ENCODE measurements at regions not wholly inside any gene's neighbourhood (a gene's known extent, or its start where the extent isn't known, plus 50 kb on each side); places are given as distances from the start of the nearest gene placed in this dataset.

DNA sequence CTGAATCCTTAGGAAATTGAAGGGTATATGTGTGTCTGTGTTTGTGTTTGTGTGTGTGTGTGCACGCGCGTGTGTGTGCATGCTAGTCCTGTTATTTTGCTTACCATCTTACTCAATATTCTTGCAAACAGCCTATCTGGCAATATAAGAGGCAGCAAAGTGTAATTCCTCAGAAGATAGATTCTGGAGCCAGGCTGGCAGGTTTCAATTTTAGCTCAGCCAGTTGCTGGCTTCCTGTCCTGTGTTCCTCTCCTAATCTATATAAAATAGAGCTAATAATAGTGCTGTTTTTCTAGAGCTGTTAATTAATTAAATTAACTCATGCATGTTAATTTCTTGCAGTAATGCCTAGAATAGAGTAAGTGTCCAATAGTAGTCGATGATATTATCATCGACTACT lies 256.2 kb downstream of the PIK3C3 start:
- ChIA-PET CTCF (no interaction called here), POLR2A (no interaction called here)
- intact Hi-C loops (cut with micrococcal nuclease) (no loop called here), dilution Hi-C loops (cut with MboI; ENCODE audit: extremely low pct_ligation_motif_present, low sequenced_read_pairs) (no loop called here)
- Histone ChIP-seq H3K36me3 (ENCODE audit: control insufficient read depth in 2 of 2, extremely low read depth in 1 of 2, insufficient read depth in 2 of 2, low read length in 2 of 2) (no peaks in the 10 kb centered on the region), H3K4me2 (ENCODE audit: insufficient read depth, low read length) (no peak overlapping the region), H3K4me1 (ENCODE audit: control insufficient read depth, extremely low read depth, insufficient read depth, low read length) (no peaks in the 10 kb centered on the region), H3K9ac (replicated peaks; ENCODE audit: extremely low read depth, insufficient read depth, low read length) (no peak overlapping the region), H3K27ac (ENCODE audit: insufficient read depth, low read depth, low read length) (no peak overlapping the region), H3K4me3 (replicated peaks in 1 of 3; ENCODE audit: insufficient read depth in 1 of 3, low read depth in 1 of 3, low read length in 3 of 3) (no peak overlapping the region), H4K20me1 (replicated peaks; ENCODE audit: control insufficient read depth, extremely low read depth, insufficient read depth, low read length) (no peaks in the 10 kb centered on the region), H3K9me3 (replicated peaks; ENCODE audit: control insufficient read depth, insufficient read depth, low read length) (no peaks in the 10 kb centered on the region), H3K27me3 (ENCODE audit: control insufficient read depth in 2 of 2, insufficient read depth in 2 of 2, low read length in 2 of 2) (no peaks in the 10 kb centered on the region), H3K79me2 (ENCODE audit: control insufficient read depth, insufficient read depth, low read length) (no peaks in the 10 kb centered on the region), H3K9me1 (replicated peaks; ENCODE audit: control insufficient read depth, extremely low read depth, insufficient read depth, low read length) (no peaks in the 10 kb centered on the region), H2AFZ (ENCODE audit: low read depth, low read length) (no peak overlapping the region)
- DNase-seq (ENCODE audit: low read depth, low spot score) (no peak), FAIRE-seq (no peak)
- TF ChIP-seq, protein P1, sequence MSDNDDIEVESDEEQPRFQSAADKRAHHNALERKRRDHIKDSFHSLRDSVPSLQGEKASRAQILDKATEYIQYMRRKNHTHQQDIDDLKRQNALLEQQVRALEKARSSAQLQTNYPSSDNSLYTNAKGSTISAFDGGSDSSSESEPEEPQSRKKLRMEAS (IDR thresholded peaks at IDR 0.05; ENCODE audit: insufficient read depth, insufficient read length) = no peak
- no peak for TF ChIP-seq POLR2AphosphoS5 (IDR thresholded peaks at IDR 0.05; ENCODE audit: insufficient read depth, low read depth, low read length)
- no peak for TF ChIP-seq MYC (IDR thresholded peaks at IDR 0.05; ENCODE audit: low read depth, low read length)
- TF ChIP-seq FOS (IDR thresholded peaks at IDR 0.05; ENCODE audit: borderline replicate concordance, insufficient read depth, low read length) = no peak
- TF ChIP-seq, protein P2, sequence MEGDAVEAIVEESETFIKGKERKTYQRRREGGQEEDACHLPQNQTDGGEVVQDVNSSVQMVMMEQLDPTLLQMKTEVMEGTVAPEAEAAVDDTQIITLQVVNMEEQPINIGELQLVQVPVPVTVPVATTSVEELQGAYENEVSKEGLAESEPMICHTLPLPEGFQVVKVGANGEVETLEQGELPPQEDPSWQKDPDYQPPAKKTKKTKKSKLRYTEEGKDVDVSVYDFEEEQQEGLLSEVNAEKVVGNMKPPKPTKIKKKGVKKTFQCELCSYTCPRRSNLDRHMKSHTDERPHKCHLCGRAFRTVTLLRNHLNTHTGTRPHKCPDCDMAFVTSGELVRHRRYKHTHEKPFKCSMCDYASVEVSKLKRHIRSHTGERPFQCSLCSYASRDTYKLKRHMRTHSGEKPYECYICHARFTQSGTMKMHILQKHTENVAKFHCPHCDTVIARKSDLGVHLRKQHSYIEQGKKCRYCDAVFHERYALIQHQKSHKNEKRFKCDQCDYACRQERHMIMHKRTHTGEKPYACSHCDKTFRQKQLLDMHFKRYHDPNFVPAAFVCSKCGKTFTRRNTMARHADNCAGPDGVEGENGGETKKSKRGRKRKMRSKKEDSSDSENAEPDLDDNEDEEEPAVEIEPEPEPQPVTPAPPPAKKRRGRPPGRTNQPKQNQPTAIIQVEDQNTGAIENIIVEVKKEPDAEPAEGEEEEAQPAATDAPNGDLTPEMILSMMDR (IDR thresholded peaks at IDR 0.05; ENCODE audit: extremely low read depth in 1 of 2, insufficient read depth in 1 of 2, low read depth in 1 of 2, low read length in 2 of 2) = no peak
- no peak for TF ChIP-seq EZH2 (IDR thresholded peaks at IDR 0.05; ENCODE audit: borderline replicate concordance, low read depth, low read length, severe bottlenecking)
- no peak for TF ChIP-seq GATA2 (IDR thresholded peaks at IDR 0.05; ENCODE audit: insufficient read depth, insufficient read length, low read depth, low read length)
- no peak for TF ChIP-seq POLR2A (IDR thresholded peaks at IDR 0.05; ENCODE audit: low read depth, low read length)
- no peak for TF ChIP-seq JUN (IDR thresholded peaks at IDR 0.05; ENCODE audit: borderline replicate concordance, insufficient read depth, insufficient read length, low read depth)
- BruUV-seq (replicated peaks) = no TSS peak

Measured in endothelial cell of umbilical vein (primary cell).